ENCODE measurements at regions not wholly inside any gene's neighbourhood (a gene's known extent, or its start where the extent isn't known, plus 50 kb on each side); places are given as distances from the start of the nearest gene placed in this dataset.
A peak's percentile ranks its signal among the peaks of the same experiment; 100 is the strongest.

DNA sequence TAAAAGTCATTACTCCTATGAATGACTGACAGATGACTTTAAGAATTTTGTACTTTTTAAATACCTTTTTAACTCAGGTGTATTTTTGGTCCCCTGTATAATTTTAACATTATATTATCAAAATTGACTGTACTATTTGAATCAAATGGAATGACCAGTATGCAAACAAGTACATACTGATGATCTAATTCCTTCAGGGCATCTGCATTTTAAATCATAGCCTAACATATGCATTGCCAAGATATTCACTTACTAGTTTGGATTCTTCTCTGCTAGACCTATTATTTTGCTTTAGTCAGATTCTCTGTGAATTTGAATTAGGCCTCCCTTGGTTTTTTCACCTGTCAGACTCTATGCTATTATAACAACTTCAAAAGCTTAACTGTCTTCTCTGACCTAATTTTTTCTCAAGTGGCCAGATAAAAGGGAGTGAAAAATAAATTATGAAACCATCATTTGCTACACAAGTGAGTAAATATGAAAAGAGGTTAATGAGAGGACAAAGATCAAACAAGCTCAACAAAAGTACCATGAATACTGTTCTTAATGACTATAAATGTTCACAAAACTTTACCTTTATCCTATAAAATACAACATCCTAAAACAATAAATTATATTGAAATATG is 1505.2 kb upstream of the CDH9 start:
- Histone ChIP-seq H3F3A (replicated peaks; ENCODE audit: insufficient read depth) (no peaks in the 10 kb centered on the region), H3K9ac (no peak overlapping the region), H3K4me2 (no peak overlapping the region), H4K20me1 (ENCODE audit: insufficient read depth) (no peaks in the 10 kb centered on the region), H2AFZ (ENCODE audit: low read depth) (no peak overlapping the region), H3K9me3 (no peaks in the 10 kb centered on the region), H3K27me3 (ENCODE audit: insufficient read depth) (no peaks in the 10 kb centered on the region), H3K79me2 (ENCODE audit: insufficient read depth) (no peaks in the 10 kb centered on the region), H3K4me3 (ENCODE audit: low read depth in 2 of 2, low read length in 1 of 2) (no peak overlapping the region), H3K9me2 (0 out of 2 replicates have a peak, but pooled peaks cover 3% of the 10 kb centered on the region), H3K27ac (ENCODE audit: low read depth in 2 of 2, low read length in 1 of 2) (no peak overlapping the region), H3K36me3 (replicated peaks in 1 of 2; ENCODE audit: control insufficient read depth in 1 of 2, insufficient read depth in 2 of 2, low read length in 1 of 2) (no peaks in the 10 kb centered on the region), H3K4me1 (ENCODE audit: control insufficient read depth in 1 of 2, insufficient read depth in 2 of 2, low read depth in 1 of 2, low read length in 1 of 2) (no peaks in the 10 kb centered on the region)
- ChIA-PET POLR2A (no interaction called here), CTCF (no interaction called here)
- DNase-seq, result no peak
- no peak for TF ChIP-seq JUND (IDR thresholded peaks at IDR 0.05)
- TF ChIP-seq, protein P1, sequence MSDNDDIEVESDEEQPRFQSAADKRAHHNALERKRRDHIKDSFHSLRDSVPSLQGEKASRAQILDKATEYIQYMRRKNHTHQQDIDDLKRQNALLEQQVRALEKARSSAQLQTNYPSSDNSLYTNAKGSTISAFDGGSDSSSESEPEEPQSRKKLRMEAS (IDR thresholded peaks at IDR 0.05; ENCODE audit: low read depth), result no peak
- TF ChIP-seq SIN3A (IDR thresholded peaks at IDR 0.05; ENCODE audit: borderline replicate concordance, low read depth, low read length), result no peak
- TF ChIP-seq FOXJ3 (CRISPR knock-in tag; IDR thresholded peaks at IDR 0.05), result no peak
- TF ChIP-seq FOXM1 (IDR thresholded peaks at IDR 0.05; ENCODE audit: low read depth), result no peak
- TF ChIP-seq SMC3 (IDR thresholded peaks at IDR 0.05; ENCODE audit: low read depth, low read length), result no peak
- no peak for TF ChIP-seq TAF1 (IDR thresholded peaks at IDR 0.05; ENCODE audit: borderline replicate concordance, low read depth, low read length)
- TF ChIP-seq MXI1 (IDR thresholded peaks at IDR 0.05; ENCODE audit: low read depth, low read length), result no peak
- TF ChIP-seq, protein P2, sequence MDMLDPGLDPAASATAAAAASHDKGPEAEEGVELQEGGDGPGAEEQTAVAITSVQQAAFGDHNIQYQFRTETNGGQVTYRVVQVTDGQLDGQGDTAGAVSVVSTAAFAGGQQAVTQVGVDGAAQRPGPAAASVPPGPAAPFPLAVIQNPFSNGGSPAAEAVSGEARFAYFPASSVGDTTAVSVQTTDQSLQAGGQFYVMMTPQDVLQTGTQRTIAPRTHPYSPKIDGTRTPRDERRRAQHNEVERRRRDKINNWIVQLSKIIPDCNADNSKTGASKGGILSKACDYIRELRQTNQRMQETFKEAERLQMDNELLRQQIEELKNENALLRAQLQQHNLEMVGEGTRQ (IDR thresholded peaks at IDR 0.05; ENCODE audit: borderline replicate concordance, low read depth, low read length), result no peak
- TF ChIP-seq MEF2A (IDR thresholded peaks at IDR 0.05; ENCODE audit: borderline replicate concordance, low read depth), result no peak
- no peak for TF ChIP-seq POLR2AphosphoS5 (IDR thresholded peaks at IDR 0.05; ENCODE audit: low read depth, low read length)
- no peak for TF ChIP-seq CHD2 (IDR thresholded peaks at IDR 0.05; ENCODE audit: low read length, partially characterized antibody)
- TF ChIP-seq, protein P3, sequence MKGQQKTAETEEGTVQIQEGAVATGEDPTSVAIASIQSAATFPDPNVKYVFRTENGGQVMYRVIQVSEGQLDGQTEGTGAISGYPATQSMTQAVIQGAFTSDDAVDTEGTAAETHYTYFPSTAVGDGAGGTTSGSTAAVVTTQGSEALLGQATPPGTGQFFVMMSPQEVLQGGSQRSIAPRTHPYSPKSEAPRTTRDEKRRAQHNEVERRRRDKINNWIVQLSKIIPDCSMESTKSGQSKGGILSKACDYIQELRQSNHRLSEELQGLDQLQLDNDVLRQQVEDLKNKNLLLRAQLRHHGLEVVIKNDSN (IDR thresholded peaks at IDR 0.05; ENCODE audit: borderline replicate concordance, low read depth), result no peak
- no peak for TF ChIP-seq GABPA (IDR thresholded peaks at IDR 0.05; ENCODE audit: low read depth)
- TF ChIP-seq EP300 (IDR thresholded peaks at IDR 0.05; ENCODE audit: borderline replicate concordance in 1 of 2, low read depth in 1 of 2, low read length in 1 of 2), result no peak
- no peak for TF ChIP-seq RAD21 (IDR thresholded peaks at IDR 0.05; ENCODE audit: low read length)
- no peak for TF ChIP-seq RFX5 (IDR thresholded peaks at IDR 0.05; ENCODE audit: low read length)
- no peak for TF ChIP-seq EZH2phosphoT487 (IDR thresholded peaks at IDR 0.05; ENCODE audit: borderline replicate concordance, low read depth)

DNA sequence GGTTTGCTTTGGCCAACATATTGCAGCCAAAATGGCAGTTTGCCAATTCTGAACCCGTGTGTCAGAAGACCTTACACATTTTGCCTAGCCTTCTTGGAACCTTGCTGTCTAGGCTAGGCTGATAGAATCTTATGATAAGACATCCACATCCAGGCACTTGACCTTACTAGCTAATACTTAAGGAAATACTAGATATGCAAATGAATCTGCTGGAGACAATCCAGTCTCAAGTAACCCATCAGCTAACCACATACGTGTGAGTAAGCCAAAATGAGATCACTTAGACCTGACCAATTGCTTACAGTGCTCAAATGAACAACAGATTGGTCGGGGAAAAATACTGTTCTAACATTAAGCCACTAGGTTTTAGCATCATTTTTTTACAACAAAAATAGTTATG is 1504.6 kb upstream of the CDH9 start:
- H4K20me1 ChIP-seq (ENCODE audit: insufficient read depth), result no peaks in the 10 kb centered on the region
- CTCF ChIA-PET, result no interaction called here
- no peaks in the 10 kb centered on the region for H3K79me2 ChIP-seq (ENCODE audit: insufficient read depth)
- TF ChIP-seq NFIC (IDR thresholded peaks at IDR 0.05; ENCODE audit: borderline replicate concordance), result peak; percentile 65
- TF ChIP-seq EP300 (IDR thresholded peaks at IDR 0.05; ENCODE audit: borderline replicate concordance in 1 of 2, low read depth in 1 of 2, low read length in 1 of 2), result no peak
- TF ChIP-seq, protein P4, sequence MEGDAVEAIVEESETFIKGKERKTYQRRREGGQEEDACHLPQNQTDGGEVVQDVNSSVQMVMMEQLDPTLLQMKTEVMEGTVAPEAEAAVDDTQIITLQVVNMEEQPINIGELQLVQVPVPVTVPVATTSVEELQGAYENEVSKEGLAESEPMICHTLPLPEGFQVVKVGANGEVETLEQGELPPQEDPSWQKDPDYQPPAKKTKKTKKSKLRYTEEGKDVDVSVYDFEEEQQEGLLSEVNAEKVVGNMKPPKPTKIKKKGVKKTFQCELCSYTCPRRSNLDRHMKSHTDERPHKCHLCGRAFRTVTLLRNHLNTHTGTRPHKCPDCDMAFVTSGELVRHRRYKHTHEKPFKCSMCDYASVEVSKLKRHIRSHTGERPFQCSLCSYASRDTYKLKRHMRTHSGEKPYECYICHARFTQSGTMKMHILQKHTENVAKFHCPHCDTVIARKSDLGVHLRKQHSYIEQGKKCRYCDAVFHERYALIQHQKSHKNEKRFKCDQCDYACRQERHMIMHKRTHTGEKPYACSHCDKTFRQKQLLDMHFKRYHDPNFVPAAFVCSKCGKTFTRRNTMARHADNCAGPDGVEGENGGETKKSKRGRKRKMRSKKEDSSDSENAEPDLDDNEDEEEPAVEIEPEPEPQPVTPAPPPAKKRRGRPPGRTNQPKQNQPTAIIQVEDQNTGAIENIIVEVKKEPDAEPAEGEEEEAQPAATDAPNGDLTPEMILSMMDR (IDR thresholded peaks at IDR 0.05), result no peak
- TF ChIP-seq TCF12 (IDR thresholded peaks at IDR 0.05), result peak; percentile 38
- no peak overlapping the region for H3K27ac ChIP-seq (ENCODE audit: low read depth in 2 of 2, low read length in 1 of 2)
- no peak overlapping the region for H2AFZ ChIP-seq (ENCODE audit: low read depth)
- H3K4me3 ChIP-seq (ENCODE audit: low read depth in 2 of 2, low read length in 1 of 2), result no peak overlapping the region
- H3K4me2 ChIP-seq, result no peak overlapping the region
- WGBS (ENCODE audit: low lambda C conversion rate), result 3% methylated on average over 3 of the region's 3 CpGs
- no peaks in the 10 kb centered on the region for H3K27me3 ChIP-seq (ENCODE audit: insufficient read depth)
- no peak for DNase-seq
- no peaks in the 10 kb centered on the region for H3F3A ChIP-seq (replicated peaks; ENCODE audit: insufficient read depth)
- H3K36me3 ChIP-seq (replicated peaks in 1 of 2; ENCODE audit: control insufficient read depth in 1 of 2, insufficient read depth in 2 of 2, low read length in 1 of 2), result no peaks in the 10 kb centered on the region
- H3K9me2 ChIP-seq, result 0 out of 2 replicates have a peak, but pooled peaks cover 3% of the 10 kb centered on the region
- no peaks in the 10 kb centered on the region for H3K4me1 ChIP-seq (ENCODE audit: control insufficient read depth in 1 of 2, insufficient read depth in 2 of 2, low read depth in 1 of 2, low read length in 1 of 2)
- no peak overlapping the region for H3K9ac ChIP-seq
- no peaks in the 10 kb centered on the region for H3K9me3 ChIP-seq
- POLR2A ChIA-PET, result no interaction called here

Data from SK-N-SH (cell line).